ENCODE measurements at regions not wholly inside any gene's neighbourhood (a gene's known extent, or its start where the extent isn't known, plus 50 kb on each side); places are given as distances from the start of the nearest gene placed in this dataset.

DNA sequence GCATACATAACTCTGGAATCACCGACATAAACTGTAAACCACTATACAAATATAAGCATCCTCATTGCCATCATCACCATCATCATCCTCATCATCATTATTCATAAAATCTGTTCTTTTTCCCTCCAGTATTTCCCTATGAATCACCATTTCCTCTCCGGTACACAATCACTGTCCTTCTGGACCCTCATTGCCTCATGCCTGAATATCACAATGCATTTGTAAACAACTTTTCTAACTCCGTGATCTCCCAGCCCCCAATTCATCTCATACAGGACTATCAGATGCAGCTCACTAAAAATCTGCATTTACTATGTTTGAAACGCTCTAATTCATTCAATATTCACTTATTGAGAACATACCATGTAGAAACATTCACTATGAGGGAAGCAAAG lies 339.7 kb downstream of the TBC1D32 start:
- TF ChIP-seq, protein P1, sequence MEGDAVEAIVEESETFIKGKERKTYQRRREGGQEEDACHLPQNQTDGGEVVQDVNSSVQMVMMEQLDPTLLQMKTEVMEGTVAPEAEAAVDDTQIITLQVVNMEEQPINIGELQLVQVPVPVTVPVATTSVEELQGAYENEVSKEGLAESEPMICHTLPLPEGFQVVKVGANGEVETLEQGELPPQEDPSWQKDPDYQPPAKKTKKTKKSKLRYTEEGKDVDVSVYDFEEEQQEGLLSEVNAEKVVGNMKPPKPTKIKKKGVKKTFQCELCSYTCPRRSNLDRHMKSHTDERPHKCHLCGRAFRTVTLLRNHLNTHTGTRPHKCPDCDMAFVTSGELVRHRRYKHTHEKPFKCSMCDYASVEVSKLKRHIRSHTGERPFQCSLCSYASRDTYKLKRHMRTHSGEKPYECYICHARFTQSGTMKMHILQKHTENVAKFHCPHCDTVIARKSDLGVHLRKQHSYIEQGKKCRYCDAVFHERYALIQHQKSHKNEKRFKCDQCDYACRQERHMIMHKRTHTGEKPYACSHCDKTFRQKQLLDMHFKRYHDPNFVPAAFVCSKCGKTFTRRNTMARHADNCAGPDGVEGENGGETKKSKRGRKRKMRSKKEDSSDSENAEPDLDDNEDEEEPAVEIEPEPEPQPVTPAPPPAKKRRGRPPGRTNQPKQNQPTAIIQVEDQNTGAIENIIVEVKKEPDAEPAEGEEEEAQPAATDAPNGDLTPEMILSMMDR (IDR thresholded peaks at IDR 0.05) = no peak
- TF ChIP-seq ATF1 (CRISPR knock-in tag; IDR thresholded peaks at IDR 0.05) (no peak), CREB1 (CRISPR knock-in tag; IDR thresholded peaks at IDR 0.05) (no peak), USF2 (CRISPR knock-in tag; IDR thresholded peaks at IDR 0.05) (no peak), JUN (CRISPR knock-in tag; IDR thresholded peaks at IDR 0.05) (no peak), PRDM15 (CRISPR knock-in tag; IDR thresholded peaks at IDR 0.05) (no peak)
- TF ChIP-seq, protein P2, sequence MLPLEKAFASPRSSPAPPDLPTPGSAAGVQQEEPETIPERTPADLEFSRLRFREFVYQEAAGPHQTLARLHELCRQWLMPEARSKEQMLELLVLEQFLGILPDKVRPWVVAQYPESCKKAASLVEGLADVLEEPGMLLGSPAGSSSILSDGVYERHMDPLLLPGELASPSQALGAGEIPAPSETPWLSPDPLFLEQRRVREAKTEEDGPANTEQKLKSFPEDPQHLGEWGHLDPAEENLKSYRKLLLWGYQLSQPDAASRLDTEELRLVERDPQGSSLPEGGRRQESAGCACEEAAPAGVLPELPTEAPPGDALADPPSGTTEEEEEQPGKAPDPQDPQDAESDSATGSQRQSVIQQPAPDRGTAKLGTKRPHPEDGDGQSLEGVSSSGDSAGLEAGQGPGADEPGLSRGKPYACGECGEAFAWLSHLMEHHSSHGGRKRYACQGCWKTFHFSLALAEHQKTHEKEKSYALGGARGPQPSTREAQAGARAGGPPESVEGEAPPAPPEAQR (CRISPR knock-in tag; IDR thresholded peaks at IDR 0.05) = no peak
